Right cardiac atrium (tissue), 5 donors: ENCODE measurements at regions not wholly inside any gene's neighbourhood (a gene's known extent, or its start where the extent isn't known, plus 50 kb on each side); places are given as distances from the start of the nearest gene placed in this dataset.
"Not testable (repeated sequence)": the region's sequence is repeated elsewhere in the genome, so short reads cannot be mapped to it uniquely, and the experiment has no call there.

Source experiments
- ATAC-seq, 2 donors: fragments of 200-7000 bp; cut with Tn5 transposase; one replicate each; pipeline versions ENCODE4 v1.8.0 to v1.9.1; 2020; ENCODE audit warnings: moderate library complexity in 2 of 2, mild to moderate bottlenecking in 1 of 2
- DNase-seq, 3 donors: peaks; one replicate each; pipeline ENCODE4 v3.0.0-alpha.2; 2020
- H3K27ac ChIP-seq: one replicate; pipeline ENCODE4 v1.5.1; 2013; ENCODE audit warnings: mild to moderate bottlenecking, low read length, control low read depth, moderate library complexity
- H3K27me3 ChIP-seq: one replicate; pipeline ENCODE4 v1.6.1; 2013; ENCODE audit not compliant: control insufficient read depth, insufficient read depth
- H3K4me1 ChIP-seq: one replicate; pipeline ENCODE4 v1.6.1; 2013; ENCODE audit warnings: low read length; ENCODE audit not compliant: control insufficient read depth, insufficient read depth
- H3K4me3 ChIP-seq: one replicate; pipeline ENCODE4 v1.5.1; 2013; ENCODE audit warnings: low read length, control low read depth
- H3K9me3 ChIP-seq: one replicate; pipeline ENCODE4 v1.6.1; 2013; ENCODE audit warnings: low read length; ENCODE audit not compliant: control insufficient read depth
- WGBS: extraction: QIAGEN DNeasy Blood & Tissue Kit; methylation state at CpG from one replicate; pipeline ENCODE4 v1.1.7; 2013; 5-methylcytosine and 5-hydroxymethylcytosine counted together
- intact Hi-C, 4 donors: fragments of 100-400 bp; cut with DNase I; formaldehyde crosslinking; loops; one replicate each; pipeline versions ENCODE4 v1.11.0 to v1.14.0; 2022 to 2023
- donor health status: healthy with polysubstance abuse.
- donor health status: DM: no; HTN: yes; CAD: no.
- donor health status: DM: no; HTN: no; CAD: no.
- donor health status: DM: no; HTN: yes; CAD: no; lungs with severe emphysema.
- donor health status: DM: yes; HTN: yes; CAD: no.

- intact Hi-C loops = no loop called here
- Histone ChIP-seq H3K4me1 (no peaks in the 10 kb centered on the region), H3K27me3 (no peaks in the 10 kb centered on the region), H3K9me3 (no peaks in the 10 kb centered on the region), H3K27ac (no peak overlapping the region), H3K4me3 (no peak overlapping the region)
- ATAC-seq (no peak), DNase-seq (no peak)
- 97% methylated on average over 1 of the region's 1 CpG for WGBS
Measured at GRCh38 chr2:186342029-186342428, 144.0 kb upstream of the ZC3H15 start.

GRCh38 chr2:186345745-186346144, 140.3 kb upstream of the ZC3H15 start:
- 62% methylated on average over 5 of the region's 5 CpGs for WGBS
- no peak for ATAC-seq
- intact Hi-C loops = no loop called here

GRCh38 chr2:186346216-186346615, 139.8 kb upstream of the ZC3H15 start:
- Histone ChIP-seq H3K9me3 (no peaks in the 10 kb centered on the region), H3K4me3 (no peak overlapping the region), H3K27me3 (no peaks in the 10 kb centered on the region), H3K27ac (no peak overlapping the region), H3K4me1 (no peaks in the 10 kb centered on the region)
- ATAC-seq = no peak
- DNase-seq = no peak
- intact Hi-C loops = no loop called here

More at GRCh38 chr2:186345745-186346144, 140.3 kb upstream of the ZC3H15 start:
- Histone ChIP-seq H3K4me3 (no peak overlapping the region), H3K9me3 (no peaks in the 10 kb centered on the region), H3K4me1 (no peaks in the 10 kb centered on the region), H3K27ac (no peak overlapping the region), H3K27me3 (no peaks in the 10 kb centered on the region)
- no peak for DNase-seq

GRCh38 chr2:186347472-186347871, 138.6 kb upstream of the ZC3H15 start:
- intact Hi-C loops = no loop called here
- DNase-seq = no peak
- Histone ChIP-seq H3K4me3 (no peak overlapping the region), H3K27ac (no peak overlapping the region), H3K4me1 (no peaks in the 10 kb centered on the region), H3K27me3 (no peaks in the 10 kb centered on the region), H3K9me3 (no peaks in the 10 kb centered on the region)
- no peak for ATAC-seq

- no peaks in the 10 kb centered on the region for H3K9me3 ChIP-seq
- H3K4me3 ChIP-seq = no peak overlapping the region
- no peak overlapping the region for H3K27ac ChIP-seq
- no peaks in the 10 kb centered on the region for H3K4me1 ChIP-seq
- 16% methylated on average over 1 of the region's 1 CpG for WGBS
- no peak for DNase-seq
- H3K27me3 ChIP-seq = no peaks in the 10 kb centered on the region
- ATAC-seq = no peak
- intact Hi-C loops = no loop called here
Measured at GRCh38 chr2:186348200-186348599, 137.9 kb upstream of the ZC3H15 start.

- no peak for DNase-seq
- intact Hi-C loops = no loop called here
- WGBS = 36% methylated on average over 2 of the region's 2 CpGs
Measured at GRCh38 chr2:186349508-186349907, 136.6 kb upstream of the ZC3H15 start.

GRCh38 chr2:186354160-186354559, 131.9 kb upstream of the ZC3H15 start:
- ATAC-seq, DNase-seq, H3K4me3 ChIP-seq, intact Hi-C loops, H3K9me3 ChIP-seq, H3K27ac ChIP-seq, H3K27me3 ChIP-seq, H3K4me1 ChIP-seq: not testable (repeated sequence)
- 79% methylated on average over 3 of the region's 3 CpGs for WGBS

More at GRCh38 chr2:186349508-186349907, 136.6 kb upstream of the ZC3H15 start:
- H3K4me3 ChIP-seq = no peak overlapping the region
- no peak for ATAC-seq
- no peaks in the 10 kb centered on the region for H3K27me3 ChIP-seq
- no peak overlapping the region for H3K27ac ChIP-seq
- no peaks in the 10 kb centered on the region for H3K4me1 ChIP-seq
- H3K9me3 ChIP-seq = no peaks in the 10 kb centered on the region

- no peak for DNase-seq
- H3K27me3 ChIP-seq = no peaks in the 10 kb centered on the region
- 45% methylated on average over 1 of the region's 1 CpG for WGBS
- H3K9me3 ChIP-seq = no peaks in the 10 kb centered on the region
- no peak overlapping the region for H3K27ac ChIP-seq
- ATAC-seq = no peak
- intact Hi-C loops = no loop called here
- H3K4me1 ChIP-seq = no peaks in the 10 kb centered on the region
- no peak overlapping the region for H3K4me3 ChIP-seq
Measured at GRCh38 chr2:186365406-186365805, 120.7 kb upstream of the ZC3H15 start.

- no peaks in the 10 kb centered on the region for H3K4me1 ChIP-seq
- no peaks in the 10 kb centered on the region for H3K9me3 ChIP-seq
- ATAC-seq (no peak), DNase-seq (no peak)
- no peaks in the 10 kb centered on the region for H3K27me3 ChIP-seq
- no peak overlapping the region for H3K27ac ChIP-seq
- H3K4me3 ChIP-seq = no peak overlapping the region
- intact Hi-C loops = no loop called here
- WGBS = 51% methylated on average over 3 of the region's 3 CpGs
Measured at GRCh38 chr2:186379052-186379451, 107.0 kb upstream of the ZC3H15 start.

- Histone ChIP-seq H3K4me1 (no peaks in the 10 kb centered on the region), H3K27ac (no peak overlapping the region), H3K4me3 (no peak overlapping the region), H3K9me3 (no peaks in the 10 kb centered on the region), H3K27me3 (no peaks in the 10 kb centered on the region)
- 77% methylated on average over 2 of the region's 2 CpGs for WGBS
- no peak for ATAC-seq
- intact Hi-C loops = no loop called here
- DNase-seq = no peak
Measured at GRCh38 chr2:186380805-186381204, 105.3 kb upstream of the ZC3H15 start.

GRCh38 chr2:186381573-186381972, 104.5 kb upstream of the ZC3H15 start:
- 95% methylated on average over 13 of the region's 13 CpGs for WGBS
- H3K4me3 ChIP-seq = no peak overlapping the region
- intact Hi-C loops = no loop called here
- DNase-seq (peak in 1 of 3 donors; percentile 17), ATAC-seq (no peak)
- H3K4me1 ChIP-seq = no peaks in the 10 kb centered on the region
- no peaks in the 10 kb centered on the region for H3K9me3 ChIP-seq
- H3K27ac ChIP-seq = no peak overlapping the region
- H3K27me3 ChIP-seq = no peaks in the 10 kb centered on the region

GRCh38 chr2:186382932-186383331, 103.1 kb upstream of the ZC3H15 start:
- ATAC-seq = no peak
- intact Hi-C loops = no loop called here
- 80% methylated on average over 1 of the region's 1 CpG for WGBS
- Histone ChIP-seq H3K27ac (no peak overlapping the region), H3K4me1 (no peaks in the 10 kb centered on the region), H3K27me3 (no peaks in the 10 kb centered on the region), H3K9me3 (no peaks in the 10 kb centered on the region), H3K4me3 (no peak overlapping the region)
- DNase-seq = no peak
